ENCODE measurements at regions not wholly inside any gene's neighbourhood (a gene's known extent, or its start where the extent isn't known, plus 50 kb on each side); places are given as distances from the start of the nearest gene placed in this dataset.

DNA sequence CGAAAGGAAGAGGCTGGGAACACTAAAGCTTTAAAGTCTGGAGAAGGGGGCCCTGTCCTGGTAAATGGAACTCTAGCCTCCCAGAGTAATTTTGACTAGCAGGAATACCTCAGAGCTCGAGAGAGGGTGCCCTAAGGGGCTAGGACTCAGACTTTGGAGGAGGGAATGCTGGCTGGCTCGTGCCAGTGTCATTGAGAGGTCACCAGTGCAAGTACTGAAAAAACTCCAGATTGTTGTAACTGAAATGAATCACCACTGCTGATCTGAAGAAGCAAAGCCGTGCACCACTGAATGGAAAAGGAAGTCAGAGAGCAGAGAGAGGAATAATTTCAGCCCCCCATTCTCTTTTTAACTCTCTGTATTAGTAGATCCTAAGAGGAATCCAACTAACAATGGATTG, 690.2 kb downstream of the FAT4 start (continued):
- no peak for TF ChIP-seq JUND (IDR thresholded peaks at IDR 0.05)
- TF ChIP-seq HNF4G (IDR thresholded peaks at IDR 0.05): no peak
- TF ChIP-seq YY1 (IDR thresholded peaks at IDR 0.05): no peak
- no peak for TF ChIP-seq EGR1 (IDR thresholded peaks at IDR 0.05; ENCODE audit: low read depth in 2 of 2)
- TF ChIP-seq, protein P1, sequence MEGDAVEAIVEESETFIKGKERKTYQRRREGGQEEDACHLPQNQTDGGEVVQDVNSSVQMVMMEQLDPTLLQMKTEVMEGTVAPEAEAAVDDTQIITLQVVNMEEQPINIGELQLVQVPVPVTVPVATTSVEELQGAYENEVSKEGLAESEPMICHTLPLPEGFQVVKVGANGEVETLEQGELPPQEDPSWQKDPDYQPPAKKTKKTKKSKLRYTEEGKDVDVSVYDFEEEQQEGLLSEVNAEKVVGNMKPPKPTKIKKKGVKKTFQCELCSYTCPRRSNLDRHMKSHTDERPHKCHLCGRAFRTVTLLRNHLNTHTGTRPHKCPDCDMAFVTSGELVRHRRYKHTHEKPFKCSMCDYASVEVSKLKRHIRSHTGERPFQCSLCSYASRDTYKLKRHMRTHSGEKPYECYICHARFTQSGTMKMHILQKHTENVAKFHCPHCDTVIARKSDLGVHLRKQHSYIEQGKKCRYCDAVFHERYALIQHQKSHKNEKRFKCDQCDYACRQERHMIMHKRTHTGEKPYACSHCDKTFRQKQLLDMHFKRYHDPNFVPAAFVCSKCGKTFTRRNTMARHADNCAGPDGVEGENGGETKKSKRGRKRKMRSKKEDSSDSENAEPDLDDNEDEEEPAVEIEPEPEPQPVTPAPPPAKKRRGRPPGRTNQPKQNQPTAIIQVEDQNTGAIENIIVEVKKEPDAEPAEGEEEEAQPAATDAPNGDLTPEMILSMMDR (IDR thresholded peaks at IDR 0.05; ENCODE audit: low read depth, low read length, missing input control): no peak
- TF ChIP-seq RAD21 (IDR thresholded peaks at IDR 0.05): no peak
- TF ChIP-seq SP1 (IDR thresholded peaks at IDR 0.05): no peak
- TF ChIP-seq FOXA1 (IDR thresholded peaks at IDR 0.05): no peak

DNA sequence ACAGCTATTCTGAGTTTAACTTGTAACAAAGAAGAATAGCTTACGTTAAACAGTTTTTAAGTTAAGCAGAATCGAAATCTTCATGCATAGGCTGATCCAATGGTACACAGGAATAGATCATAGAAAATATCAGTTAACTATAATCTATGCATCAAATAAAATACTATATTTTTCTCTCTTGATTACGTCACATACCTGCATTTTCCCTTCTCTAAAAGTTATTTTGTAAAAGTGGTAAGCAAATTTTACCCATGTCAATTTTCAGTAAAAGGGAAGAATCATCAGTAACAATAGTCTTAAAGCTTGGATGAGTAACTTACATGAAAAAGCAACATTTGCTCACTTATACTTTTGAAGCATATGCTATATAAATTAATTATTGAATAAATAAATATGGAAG, 692.4 kb downstream of the FAT4 start:
- Histone ChIP-seq H3K9ac (ENCODE audit: low read depth in 1 of 2, low read length in 2 of 2) (no peak overlapping the region), H3K27ac (ENCODE audit: low read depth in 1 of 2, low read length in 2 of 2) (no peak overlapping the region), H3K9me3 (ENCODE audit: control insufficient read depth in 4 of 4, low read length in 3 of 4) (no peaks in the 10 kb centered on the region), H3K4me1 (ENCODE audit: control insufficient read depth in 4 of 4, insufficient read depth in 4 of 4, low read length in 3 of 4) (no peaks in the 10 kb centered on the region), H3K4me3 (ENCODE audit: low read depth in 1 of 3, low read length in 3 of 3) (no peak overlapping the region), H3K36me3 (ENCODE audit: control insufficient read depth in 4 of 4, insufficient read depth in 3 of 4, low read depth in 1 of 4, low read length in 3 of 4) (no peaks in the 10 kb centered on the region), H3K27me3 (ENCODE audit: control insufficient read depth in 4 of 4, insufficient read depth in 4 of 4, low read length in 3 of 4) (no peaks in the 10 kb centered on the region)
- TF ChIP-seq EGR1 (IDR thresholded peaks at IDR 0.05; ENCODE audit: low read depth in 2 of 2) (no peak), GABPA (IDR thresholded peaks at IDR 0.05 in 1 of 2, conservative IDR thresholded peaks at IDR 0.05 in 1 of 2) (no peak), SP1 (IDR thresholded peaks at IDR 0.05) (no peak), YY1 (IDR thresholded peaks at IDR 0.05) (no peak), TAF1 (conservative IDR thresholded peaks at IDR 0.05) (no peak), HNF4A (conservative IDR thresholded peaks at IDR 0.05) (no peak), RAD21 (IDR thresholded peaks at IDR 0.05) (no peak), FOXA1 (IDR thresholded peaks at IDR 0.05) (no peak), RXRA (IDR thresholded peaks at IDR 0.05) (no peak), JUND (IDR thresholded peaks at IDR 0.05) (no peak), HNF4G (IDR thresholded peaks at IDR 0.05) (no peak), NR2F2 (IDR thresholded peaks at IDR 0.05) (no peak), FOXA2 (IDR thresholded peaks at IDR 0.05) (no peak)
- TF ChIP-seq, protein P2, sequence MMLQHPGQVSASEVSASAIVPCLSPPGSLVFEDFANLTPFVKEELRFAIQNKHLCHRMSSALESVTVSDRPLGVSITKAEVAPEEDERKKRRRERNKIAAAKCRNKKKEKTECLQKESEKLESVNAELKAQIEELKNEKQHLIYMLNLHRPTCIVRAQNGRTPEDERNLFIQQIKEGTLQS (IDR thresholded peaks at IDR 0.05): no peak
- TF ChIP-seq, protein P3, sequence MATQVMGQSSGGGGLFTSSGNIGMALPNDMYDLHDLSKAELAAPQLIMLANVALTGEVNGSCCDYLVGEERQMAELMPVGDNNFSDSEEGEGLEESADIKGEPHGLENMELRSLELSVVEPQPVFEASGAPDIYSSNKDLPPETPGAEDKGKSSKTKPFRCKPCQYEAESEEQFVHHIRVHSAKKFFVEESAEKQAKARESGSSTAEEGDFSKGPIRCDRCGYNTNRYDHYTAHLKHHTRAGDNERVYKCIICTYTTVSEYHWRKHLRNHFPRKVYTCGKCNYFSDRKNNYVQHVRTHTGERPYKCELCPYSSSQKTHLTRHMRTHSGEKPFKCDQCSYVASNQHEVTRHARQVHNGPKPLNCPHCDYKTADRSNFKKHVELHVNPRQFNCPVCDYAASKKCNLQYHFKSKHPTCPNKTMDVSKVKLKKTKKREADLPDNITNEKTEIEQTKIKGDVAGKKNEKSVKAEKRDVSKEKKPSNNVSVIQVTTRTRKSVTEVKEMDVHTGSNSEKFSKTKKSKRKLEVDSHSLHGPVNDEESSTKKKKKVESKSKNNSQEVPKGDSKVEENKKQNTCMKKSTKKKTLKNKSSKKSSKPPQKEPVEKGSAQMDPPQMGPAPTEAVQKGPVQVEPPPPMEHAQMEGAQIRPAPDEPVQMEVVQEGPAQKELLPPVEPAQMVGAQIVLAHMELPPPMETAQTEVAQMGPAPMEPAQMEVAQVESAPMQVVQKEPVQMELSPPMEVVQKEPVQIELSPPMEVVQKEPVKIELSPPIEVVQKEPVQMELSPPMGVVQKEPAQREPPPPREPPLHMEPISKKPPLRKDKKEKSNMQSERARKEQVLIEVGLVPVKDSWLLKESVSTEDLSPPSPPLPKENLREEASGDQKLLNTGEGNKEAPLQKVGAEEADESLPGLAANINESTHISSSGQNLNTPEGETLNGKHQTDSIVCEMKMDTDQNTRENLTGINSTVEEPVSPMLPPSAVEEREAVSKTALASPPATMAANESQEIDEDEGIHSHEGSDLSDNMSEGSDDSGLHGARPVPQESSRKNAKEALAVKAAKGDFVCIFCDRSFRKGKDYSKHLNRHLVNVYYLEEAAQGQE (IDR thresholded peaks at IDR 0.05): no peak
- TF ChIP-seq, protein P4, sequence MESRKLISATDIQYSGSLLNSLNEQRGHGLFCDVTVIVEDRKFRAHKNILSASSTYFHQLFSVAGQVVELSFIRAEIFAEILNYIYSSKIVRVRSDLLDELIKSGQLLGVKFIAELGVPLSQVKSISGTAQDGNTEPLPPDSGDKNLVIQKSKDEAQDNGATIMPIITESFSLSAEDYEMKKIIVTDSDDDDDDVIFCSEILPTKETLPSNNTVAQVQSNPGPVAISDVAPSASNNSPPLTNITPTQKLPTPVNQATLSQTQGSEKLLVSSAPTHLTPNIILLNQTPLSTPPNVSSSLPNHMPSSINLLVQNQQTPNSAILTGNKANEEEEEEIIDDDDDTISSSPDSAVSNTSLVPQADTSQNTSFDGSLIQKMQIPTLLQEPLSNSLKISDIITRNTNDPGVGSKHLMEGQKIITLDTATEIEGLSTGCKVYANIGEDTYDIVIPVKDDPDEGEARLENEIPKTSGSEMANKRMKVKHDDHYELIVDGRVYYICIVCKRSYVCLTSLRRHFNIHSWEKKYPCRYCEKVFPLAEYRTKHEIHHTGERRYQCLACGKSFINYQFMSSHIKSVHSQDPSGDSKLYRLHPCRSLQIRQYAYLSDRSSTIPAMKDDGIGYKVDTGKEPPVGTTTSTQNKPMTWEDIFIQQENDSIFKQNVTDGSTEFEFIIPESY (IDR thresholded peaks at IDR 0.05): no peak
- TF ChIP-seq, protein P1 (IDR thresholded peaks at IDR 0.05; ENCODE audit: low read depth, low read length, missing input control): no peak
- TF ChIP-seq, protein P5, sequence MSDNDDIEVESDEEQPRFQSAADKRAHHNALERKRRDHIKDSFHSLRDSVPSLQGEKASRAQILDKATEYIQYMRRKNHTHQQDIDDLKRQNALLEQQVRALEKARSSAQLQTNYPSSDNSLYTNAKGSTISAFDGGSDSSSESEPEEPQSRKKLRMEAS (IDR thresholded peaks at IDR 0.05): no peak
- DNase-seq (ENCODE audit: low spot score): no peak
- WGBS: 81% methylated on average over 3 of the region's 3 CpGs
